ENCODE measurements at regions not wholly inside any gene's neighbourhood (a gene's known extent, or its start where the extent isn't known, plus 50 kb on each side); places are given as distances from the start of the nearest gene placed in this dataset.

DNA sequence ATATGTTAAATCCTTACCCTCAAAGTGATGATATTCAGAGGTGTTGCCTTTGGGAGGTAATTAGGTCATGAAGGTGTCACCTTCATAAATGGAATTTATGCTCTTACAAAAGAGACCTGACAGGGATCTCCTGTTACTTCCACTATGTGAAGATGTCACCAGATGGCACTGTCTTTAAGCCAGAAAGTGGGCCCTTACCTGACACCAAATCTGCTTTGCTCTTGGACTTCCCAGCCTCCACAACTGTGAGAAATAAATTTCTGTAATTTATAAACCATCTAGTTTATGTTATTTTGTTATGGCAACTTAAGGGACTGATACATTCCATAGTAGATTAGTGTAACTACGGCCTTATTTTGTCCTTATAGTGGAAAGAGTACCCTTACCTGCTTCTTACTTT lies 358.3 kb upstream of the SALL1 start:
- Histone ChIP-seq H3K4me1 (ENCODE audit: control insufficient read depth in 2 of 3, insufficient read depth in 2 of 3, low read depth in 1 of 3, low read length in 3 of 3) (no peaks in the 10 kb centered on the region), H3K27me3 (ENCODE audit: control insufficient read depth, insufficient read depth, low read length) (no peaks in the 10 kb centered on the region), H3K9ac (ENCODE audit: low read length in 3 of 3) (no peak overlapping the region), H3K9me3 (ENCODE audit: control insufficient read depth in 2 of 3, insufficient read depth in 1 of 3, low read length in 3 of 3) (no peaks in the 10 kb centered on the region), H3K36me3 (ENCODE audit: control insufficient read depth in 2 of 3, insufficient read depth in 3 of 3, low read length in 3 of 3) (no peaks in the 10 kb centered on the region), H3K4me3 (ENCODE audit: low read length in 3 of 3) (no peak overlapping the region), H3K27ac (ENCODE audit: low read depth in 2 of 2, low read length in 2 of 2) (no peak overlapping the region)
- TF ChIP-seq, protein P1, sequence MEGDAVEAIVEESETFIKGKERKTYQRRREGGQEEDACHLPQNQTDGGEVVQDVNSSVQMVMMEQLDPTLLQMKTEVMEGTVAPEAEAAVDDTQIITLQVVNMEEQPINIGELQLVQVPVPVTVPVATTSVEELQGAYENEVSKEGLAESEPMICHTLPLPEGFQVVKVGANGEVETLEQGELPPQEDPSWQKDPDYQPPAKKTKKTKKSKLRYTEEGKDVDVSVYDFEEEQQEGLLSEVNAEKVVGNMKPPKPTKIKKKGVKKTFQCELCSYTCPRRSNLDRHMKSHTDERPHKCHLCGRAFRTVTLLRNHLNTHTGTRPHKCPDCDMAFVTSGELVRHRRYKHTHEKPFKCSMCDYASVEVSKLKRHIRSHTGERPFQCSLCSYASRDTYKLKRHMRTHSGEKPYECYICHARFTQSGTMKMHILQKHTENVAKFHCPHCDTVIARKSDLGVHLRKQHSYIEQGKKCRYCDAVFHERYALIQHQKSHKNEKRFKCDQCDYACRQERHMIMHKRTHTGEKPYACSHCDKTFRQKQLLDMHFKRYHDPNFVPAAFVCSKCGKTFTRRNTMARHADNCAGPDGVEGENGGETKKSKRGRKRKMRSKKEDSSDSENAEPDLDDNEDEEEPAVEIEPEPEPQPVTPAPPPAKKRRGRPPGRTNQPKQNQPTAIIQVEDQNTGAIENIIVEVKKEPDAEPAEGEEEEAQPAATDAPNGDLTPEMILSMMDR (IDR thresholded peaks at IDR 0.05; ENCODE audit: borderline replicate concordance, extremely low read depth, insufficient read depth), result no peak
- DNase-seq (no peak), FAIRE-seq (no peak)
- intact Hi-C loops (cut with DNase I), result no loop called here

DNA sequence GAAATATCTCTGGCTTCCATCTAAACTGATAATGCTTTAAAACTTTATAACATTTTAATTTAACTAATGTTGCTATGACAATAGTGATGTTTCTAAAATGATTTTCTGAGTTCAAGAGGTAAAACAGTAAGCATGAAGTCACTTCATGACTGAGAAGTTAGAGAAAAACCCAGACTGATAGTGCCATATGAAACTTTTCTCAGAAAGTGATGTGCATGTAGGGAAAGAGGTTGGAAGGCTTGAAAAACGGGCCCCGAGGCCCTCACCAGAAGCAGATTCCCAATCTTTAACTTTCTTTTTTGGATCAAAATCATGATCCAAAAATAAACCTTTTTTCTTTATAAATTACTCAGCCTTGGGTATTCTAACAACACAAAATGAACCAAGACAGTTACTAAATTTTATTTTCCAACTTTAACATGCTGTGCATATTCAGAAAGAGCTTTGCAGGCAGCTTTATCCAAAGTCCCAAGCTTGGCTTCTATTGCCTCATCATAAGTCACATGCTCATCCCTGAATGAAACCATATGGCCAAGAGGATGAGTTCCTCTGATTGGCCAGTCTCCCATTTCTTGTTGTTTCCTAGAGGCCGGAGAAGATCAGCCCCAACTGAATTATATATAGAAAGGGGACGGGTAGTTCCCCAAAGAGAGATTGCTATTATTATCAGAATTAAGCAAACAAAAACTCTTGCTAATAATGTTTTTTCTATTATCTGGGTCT lies 357.6 kb upstream of the SALL1 start:
- H3K27ac ChIP-seq (ENCODE audit: low read depth in 2 of 2, low read length in 2 of 2), result no peak overlapping the region
- H3K9me3 ChIP-seq (ENCODE audit: control insufficient read depth in 2 of 3, insufficient read depth in 1 of 3, low read length in 3 of 3), result no peaks in the 10 kb centered on the region
- H3K27me3 ChIP-seq (ENCODE audit: control insufficient read depth, insufficient read depth, low read length), result no peaks in the 10 kb centered on the region
- H3K4me3 ChIP-seq (ENCODE audit: low read length in 3 of 3), result no peak overlapping the region
- peak in 1 of 5 donors; percentile 59 for DNase-seq
- no peaks in the 10 kb centered on the region for H3K4me1 ChIP-seq (ENCODE audit: control insufficient read depth in 2 of 3, insufficient read depth in 2 of 3, low read depth in 1 of 3, low read length in 3 of 3)
- intact Hi-C loops (cut with DNase I), result no loop called here
- H3K9ac ChIP-seq (ENCODE audit: low read length in 3 of 3), result no peak overlapping the region
- H3K36me3 ChIP-seq (ENCODE audit: control insufficient read depth in 2 of 3, insufficient read depth in 3 of 3, low read length in 3 of 3), result no peaks in the 10 kb centered on the region
- TF ChIP-seq, protein P1 (IDR thresholded peaks at IDR 0.05; ENCODE audit: borderline replicate concordance, extremely low read depth, insufficient read depth), result no peak
- no peak for FAIRE-seq

GRCh38 chr16:51507286-51507685 lies 356.2 kb upstream of the SALL1 start:
- no peak for FAIRE-seq
- Histone ChIP-seq H3K36me3 (ENCODE audit: control insufficient read depth in 2 of 3, insufficient read depth in 3 of 3, low read length in 3 of 3) (no peaks in the 10 kb centered on the region), H3K4me1 (ENCODE audit: control insufficient read depth in 2 of 3, insufficient read depth in 2 of 3, low read depth in 1 of 3, low read length in 3 of 3) (no peaks in the 10 kb centered on the region), H3K27me3 (ENCODE audit: control insufficient read depth, insufficient read depth, low read length) (no peaks in the 10 kb centered on the region), H3K9ac (ENCODE audit: low read length in 3 of 3) (no peak overlapping the region), H3K9me3 (ENCODE audit: control insufficient read depth in 2 of 3, insufficient read depth in 1 of 3, low read length in 3 of 3) (no peaks in the 10 kb centered on the region), H3K27ac (ENCODE audit: low read depth in 2 of 2, low read length in 2 of 2) (no peak overlapping the region), H3K4me3 (ENCODE audit: low read length in 3 of 3) (no peak overlapping the region)
- no peak for DNase-seq
- TF ChIP-seq, protein P1 (IDR thresholded peaks at IDR 0.05; ENCODE audit: borderline replicate concordance, extremely low read depth, insufficient read depth), result no peak
- intact Hi-C loops (cut with DNase I), result no loop called here

- FAIRE-seq (no peak), DNase-seq (no peak)
- TF ChIP-seq, protein P1 (IDR thresholded peaks at IDR 0.05; ENCODE audit: borderline replicate concordance, extremely low read depth, insufficient read depth), result no peak
- Histone ChIP-seq H3K36me3 (ENCODE audit: control insufficient read depth in 2 of 3, insufficient read depth in 3 of 3, low read length in 3 of 3) (no peaks in the 10 kb centered on the region), H3K4me3 (ENCODE audit: low read length in 3 of 3) (no peak overlapping the region), H3K27me3 (ENCODE audit: control insufficient read depth, insufficient read depth, low read length) (no peaks in the 10 kb centered on the region), H3K9me3 (ENCODE audit: control insufficient read depth in 2 of 3, insufficient read depth in 1 of 3, low read length in 3 of 3) (no peaks in the 10 kb centered on the region), H3K4me1 (ENCODE audit: control insufficient read depth in 2 of 3, insufficient read depth in 2 of 3, low read depth in 1 of 3, low read length in 3 of 3) (no peaks in the 10 kb centered on the region), H3K9ac (ENCODE audit: low read length in 3 of 3) (no peak overlapping the region), H3K27ac (ENCODE audit: low read depth in 2 of 2, low read length in 2 of 2) (no peak overlapping the region)
- intact Hi-C loops (cut with DNase I), result no loop called here
Observed at GRCh38 chr16:51500306-51500705, 349.2 kb upstream of the SALL1 start.
